ENCODE measurements at regions not wholly inside any gene's neighbourhood (a gene's known extent, or its start where the extent isn't known, plus 50 kb on each side); places are given as distances from the start of the nearest gene placed in this dataset.

GRCh38 chr3:148459931-148460513 is 237.7 kb upstream of the AGTR1 start:
- Histone ChIP-seq H3K36me3 (ENCODE audit: low read length) (no peaks in the 10 kb centered on the region), H3K9me3 (ENCODE audit: insufficient read depth, low read length) (no peaks in the 10 kb centered on the region), H3K27ac (ENCODE audit: low read depth, low read length) (no peak overlapping the region), H3K9ac (ENCODE audit: low read length) (no peak overlapping the region), H3K4me3 (ENCODE audit: insufficient read depth, low read length, poor library complexity, severe bottlenecking) (no peak overlapping the region), H3K9me2 (replicated peaks; ENCODE audit: insufficient read depth, low read length) (no peaks in the 10 kb centered on the region), H3F3A (ENCODE audit: insufficient read depth) (no peaks in the 10 kb centered on the region), H3K27me3 (ENCODE audit: low read length) (no peaks in the 10 kb centered on the region), H3K4me2 (ENCODE audit: low read depth, low read length, poor library complexity, severe bottlenecking) (no peak overlapping the region), H2AFZ (ENCODE audit: low read depth, low read length, severe bottlenecking) (no peak overlapping the region), H4K20me1 (ENCODE audit: low read depth, low read length) (no peaks in the 10 kb centered on the region), H3K79me2 (ENCODE audit: insufficient read depth, low read length) (no peaks in the 10 kb centered on the region)
- TF ChIP-seq, protein P1, sequence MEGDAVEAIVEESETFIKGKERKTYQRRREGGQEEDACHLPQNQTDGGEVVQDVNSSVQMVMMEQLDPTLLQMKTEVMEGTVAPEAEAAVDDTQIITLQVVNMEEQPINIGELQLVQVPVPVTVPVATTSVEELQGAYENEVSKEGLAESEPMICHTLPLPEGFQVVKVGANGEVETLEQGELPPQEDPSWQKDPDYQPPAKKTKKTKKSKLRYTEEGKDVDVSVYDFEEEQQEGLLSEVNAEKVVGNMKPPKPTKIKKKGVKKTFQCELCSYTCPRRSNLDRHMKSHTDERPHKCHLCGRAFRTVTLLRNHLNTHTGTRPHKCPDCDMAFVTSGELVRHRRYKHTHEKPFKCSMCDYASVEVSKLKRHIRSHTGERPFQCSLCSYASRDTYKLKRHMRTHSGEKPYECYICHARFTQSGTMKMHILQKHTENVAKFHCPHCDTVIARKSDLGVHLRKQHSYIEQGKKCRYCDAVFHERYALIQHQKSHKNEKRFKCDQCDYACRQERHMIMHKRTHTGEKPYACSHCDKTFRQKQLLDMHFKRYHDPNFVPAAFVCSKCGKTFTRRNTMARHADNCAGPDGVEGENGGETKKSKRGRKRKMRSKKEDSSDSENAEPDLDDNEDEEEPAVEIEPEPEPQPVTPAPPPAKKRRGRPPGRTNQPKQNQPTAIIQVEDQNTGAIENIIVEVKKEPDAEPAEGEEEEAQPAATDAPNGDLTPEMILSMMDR (IDR thresholded peaks at IDR 0.05; ENCODE audit: insufficient read depth, low read length, poor library complexity, severe bottlenecking): no peak
- no peak for TF ChIP-seq EZH2phosphoT487 (conservative IDR thresholded peaks at IDR 0.05; ENCODE audit: low read length)

DNA sequence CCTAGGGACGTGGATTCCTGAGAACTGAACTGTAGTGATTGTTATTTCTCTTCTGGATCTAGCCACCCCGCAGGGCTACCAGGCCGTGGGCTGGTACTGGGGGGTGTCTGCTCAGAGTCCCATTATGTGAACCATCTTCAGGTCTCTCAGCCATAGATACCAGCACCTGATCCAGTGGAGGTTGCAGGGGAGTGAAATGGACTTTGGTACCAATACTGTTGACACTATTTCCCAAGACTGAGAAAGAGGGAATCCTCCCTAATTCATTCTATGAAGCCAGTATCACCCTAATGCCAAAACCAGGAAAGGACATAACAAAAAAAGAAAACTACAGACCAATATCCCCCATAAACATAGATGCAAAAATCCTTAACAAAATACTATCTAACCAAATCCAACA is 237.0 kb upstream of the AGTR1 start:
- no peak overlapping the region for H3K27ac ChIP-seq (ENCODE audit: low read depth, low read length)
- H3K4me2 ChIP-seq (ENCODE audit: low read depth, low read length, poor library complexity, severe bottlenecking): no peak overlapping the region
- TF ChIP-seq, protein P1 (IDR thresholded peaks at IDR 0.05; ENCODE audit: insufficient read depth, low read length, poor library complexity, severe bottlenecking): no peak
- no peak for TF ChIP-seq EZH2phosphoT487 (conservative IDR thresholded peaks at IDR 0.05; ENCODE audit: low read length)
- no peaks in the 10 kb centered on the region for H3K27me3 ChIP-seq (ENCODE audit: low read length)
- H3K36me3 ChIP-seq (ENCODE audit: low read length): no peaks in the 10 kb centered on the region
- no peaks in the 10 kb centered on the region for H3K9me2 ChIP-seq (replicated peaks; ENCODE audit: insufficient read depth, low read length)
- H4K20me1 ChIP-seq (ENCODE audit: low read depth, low read length): no peaks in the 10 kb centered on the region
- H2AFZ ChIP-seq (ENCODE audit: low read depth, low read length, severe bottlenecking): no peak overlapping the region
- no peaks in the 10 kb centered on the region for H3K79me2 ChIP-seq (ENCODE audit: insufficient read depth, low read length)
- no peaks in the 10 kb centered on the region for H3F3A ChIP-seq (ENCODE audit: insufficient read depth)
- H3K9ac ChIP-seq (ENCODE audit: low read length): no peak overlapping the region
- H3K9me3 ChIP-seq (ENCODE audit: insufficient read depth, low read length): no peaks in the 10 kb centered on the region
- H3K4me3 ChIP-seq (ENCODE audit: insufficient read depth, low read length, poor library complexity, severe bottlenecking): no peak overlapping the region

- Histone ChIP-seq H3K27ac (ENCODE audit: low read depth, low read length) (no peak overlapping the region), H3F3A (ENCODE audit: insufficient read depth) (no peaks in the 10 kb centered on the region), H3K9ac (ENCODE audit: low read length) (no peak overlapping the region), H3K4me3 (ENCODE audit: insufficient read depth, low read length, poor library complexity, severe bottlenecking) (no peak overlapping the region), H3K9me3 (ENCODE audit: insufficient read depth, low read length) (no peaks in the 10 kb centered on the region), H3K79me2 (ENCODE audit: insufficient read depth, low read length) (no peaks in the 10 kb centered on the region), H3K9me2 (replicated peaks; ENCODE audit: insufficient read depth, low read length) (no peaks in the 10 kb centered on the region), H3K36me3 (ENCODE audit: low read length) (no peaks in the 10 kb centered on the region), H4K20me1 (ENCODE audit: low read depth, low read length) (no peaks in the 10 kb centered on the region), H3K4me2 (ENCODE audit: low read depth, low read length, poor library complexity, severe bottlenecking) (no peak overlapping the region), H3K27me3 (ENCODE audit: low read length) (no peaks in the 10 kb centered on the region), H2AFZ (ENCODE audit: low read depth, low read length, severe bottlenecking) (no peak overlapping the region)
- TF ChIP-seq, protein P1 (IDR thresholded peaks at IDR 0.05; ENCODE audit: insufficient read depth, low read length, poor library complexity, severe bottlenecking): no peak
- no peak for TF ChIP-seq EZH2phosphoT487 (conservative IDR thresholded peaks at IDR 0.05; ENCODE audit: low read length)
These were observed 233.5 kb upstream of the AGTR1 start for GRCh38 chr3:148464246-148464645.
